IMR-90 (cell line): ENCODE measurements at regions not wholly inside any gene's neighbourhood (a gene's known extent, or its start where the extent isn't known, plus 50 kb on each side); places are given as distances from the start of the nearest gene placed in this dataset.

Experiments
- ATAC-seq: fragments of 200-7000 bp; cut with Tn5 transposase; 2 replicates; pipeline ENCODE4 v1.9.1; 2020; ENCODE audit warnings: low read depth, mild to moderate bottlenecking, moderate library complexity
- BruUV-seq: library from RNA; stranded (reverse); fragments of 400-500 nt; replicated peaks from 2 replicates; lab custom pipeline; 2021; lab: Mats Ljungman, UMichigan
- CTCF ChIA-PET: fragments of 300-600 bp; formaldehyde crosslinking; extraction: SDS; loops from one replicate; lab custom pipeline; 2021; ENCODE audit warnings: antibody characterized with exemption; lab: Yijun Ruan, JAX
- POLR2A ChIA-PET: fragments of 300-600 bp; sonication (Branson Sonifier 250); formaldehyde crosslinking; loops from one replicate; lab custom pipeline; 2022; ENCODE audit warnings: antibody characterized with exemption; ENCODE audit not compliant: unreplicated experiment; lab: Charles Lee
- DNase-seq: peaks from one replicate; pipeline ENCODE4 v3.0.0; 2013
- H2AFZ ChIP-seq: replicated peaks from 2 replicates; pipeline ENCODE3; 2013; ENCODE audit warnings: low read length, mild to moderate bottlenecking; ENCODE audit not compliant: poor library complexity
- H2AK5ac ChIP-seq: 2 replicates; pipeline ENCODE4 v1.6.1; 2013; ENCODE audit warnings: low read depth, low read length, inconsistent platforms
- H2AK9ac ChIP-seq: replicated peaks from 2 replicates; pipeline ENCODE3; 2013; ENCODE audit warnings: mild to moderate bottlenecking, low read depth, low read length, moderate library complexity; ENCODE audit not compliant: poor library complexity
- H2BK120ac ChIP-seq: 2 replicates; pipeline ENCODE4 v1.6.1; 2013; ENCODE audit warnings: low read depth, low read length, inconsistent platforms
- H2BK15ac ChIP-seq: 3 replicates; pipeline ENCODE4 v1.6.1; 2013; ENCODE audit warnings: low read depth, low read length, inconsistent platforms
- H2BK20ac ChIP-seq: 2 replicates; pipeline ENCODE4 v1.6.1; 2013; ENCODE audit warnings: low read depth, mild to moderate bottlenecking, inconsistent platforms, low read length, moderate library complexity
- H2BK5ac ChIP-seq: 2 replicates; pipeline ENCODE4 v1.6.1; 2013; ENCODE audit warnings: mild to moderate bottlenecking, low read depth, low read length, inconsistent platforms; ENCODE audit not compliant: poor library complexity, severe bottlenecking
- H3K14ac ChIP-seq: replicated peaks from 2 replicates; pipeline ENCODE4 v1.6.1; 2013; ENCODE audit warnings: low read depth, low read length, inconsistent platforms
- H3K18ac ChIP-seq: 2 replicates; pipeline ENCODE4 v1.6.1; 2013; ENCODE audit warnings: low read depth, low read length, control low read depth
- H3K23ac ChIP-seq: 2 replicates; pipeline ENCODE4 v1.6.1; 2013; ENCODE audit warnings: low read depth, low read length, inconsistent platforms
- H3K27ac ChIP-seq: 2 replicates; pipeline ENCODE4 v1.5.1; 2013; ENCODE audit warnings: mild to moderate bottlenecking, control low read depth, low read length; ENCODE audit not compliant: insufficient read depth
- H3K27me3 ChIP-seq: 2 replicates; pipeline ENCODE4 v1.6.1; 2013; ENCODE audit warnings: low read length; ENCODE audit not compliant: control insufficient read depth, insufficient read depth
- H3K36me3 ChIP-seq: 2 replicates; pipeline ENCODE4 v1.6.1; 2013; ENCODE audit warnings: low read length, mixed read lengths; ENCODE audit not compliant: control insufficient read depth, insufficient read depth
- H3K4ac ChIP-seq: 2 replicates; pipeline ENCODE4 v1.6.1; 2013; ENCODE audit warnings: low read depth, low read length, inconsistent platforms
- H3K4me1 ChIP-seq: 2 replicates; pipeline ENCODE4 v1.6.1; 2013; ENCODE audit warnings: low read length, mixed read lengths; ENCODE audit not compliant: control insufficient read depth, insufficient read depth
- H3K4me2 ChIP-seq: 2 replicates; pipeline ENCODE4 v1.6.1; 2013; ENCODE audit warnings: low read depth, mild to moderate bottlenecking, control low read depth, low read length, moderate library complexity
- H3K4me3 ChIP-seq: 2 replicates; pipeline ENCODE4 v1.5.1; 2013; ENCODE audit warnings: low read depth, mild to moderate bottlenecking, control low read depth, low read length, moderate library complexity; ENCODE audit not compliant: insufficient read depth
- H3K56ac ChIP-seq: 2 replicates; pipeline ENCODE4 v1.6.1; 2013; ENCODE audit warnings: low read length, inconsistent platforms; ENCODE audit not compliant: insufficient read depth; ENCODE audit errors: extremely low read depth
- H3K79me1 ChIP-seq, 2 experiments: 2 replicates each; pipeline ENCODE4 v1.6.1; 2013; ENCODE audit warnings: low read length in 2 of 2, inconsistent platforms in 1 of 2, low read depth in 1 of 2
- H3K9ac ChIP-seq: 2 replicates; pipeline ENCODE4 v1.6.1; 2013; ENCODE audit warnings: low read depth, low read length, control low read depth
- H3K9me1 ChIP-seq: 2 replicates; pipeline ENCODE4 v1.6.1; 2013; ENCODE audit warnings: low read length, inconsistent platforms; ENCODE audit not compliant: insufficient read depth
- H3K9me3 ChIP-seq: 2 replicates; pipeline ENCODE4 v1.6.1; 2013; ENCODE audit warnings: low read length; ENCODE audit not compliant: control insufficient read depth, insufficient read depth
- H4K20me1 ChIP-seq: 2 replicates; pipeline ENCODE4 v1.6.1; 2013; ENCODE audit warnings: low read length, inconsistent platforms; ENCODE audit not compliant: insufficient read depth
- H4K5ac ChIP-seq: 2 replicates; pipeline ENCODE4 v1.6.1; 2013; ENCODE audit warnings: mild to moderate bottlenecking, low read depth, low read length, control low read depth
- H4K8ac ChIP-seq, 2 experiments: 2 replicates each; pipeline ENCODE4 v1.6.1; 2013; ENCODE audit warnings: low read depth in 2 of 2, low read length in 2 of 2, control low read depth in 1 of 2, inconsistent platforms in 1 of 2
- H4K91ac ChIP-seq: 2 replicates; pipeline ENCODE4 v1.6.1; 2013; ENCODE audit warnings: low read depth, low read length, inconsistent platforms; ENCODE audit not compliant: insufficient read depth
- CTCF ChIP-seq: conservative IDR thresholded peaks from 2 replicates; pipeline ENCODE4 v1.5.1; 2012; ENCODE audit warnings: mild to moderate bottlenecking, low read depth, low read length, improper control_type of control experiment
- FOS ChIP-seq: fragments of 150-350 bp; IDR thresholded peaks from 2 replicates; pipeline ENCODE4 v1.6.1; 2016; ENCODE audit warnings: low read depth, low read length
- RFX5 ChIP-seq: IDR thresholded peaks from 2 replicates; pipeline ENCODE4 v1.8.0; 2012; ENCODE audit warnings: low read depth, mild to moderate bottlenecking, low read length, moderate library complexity
- SMC3 ChIP-seq: fragments of 150-350 bp; IDR thresholded peaks from 2 replicates; pipeline ENCODE4 v1.6.1; 2016; ENCODE audit warnings: low read depth, mild to moderate bottlenecking, antibody characterized with exemption, low read length, moderate library complexity
- WGBS, 2 experiments: methylation state at CpG; one replicate each; pipeline versions ENCODE4 v1.1.5 to v1.1.7; 2013; ENCODE audit warnings: missing lambda C conversion rate in 2 of 2; ENCODE audit not compliant: insufficient read length in 1 of 2; ENCODE audit errors: extremely low coverage in 2 of 2; 5-methylcytosine and 5-hydroxymethylcytosine counted together
- dilution Hi-C: fragments of 300-500 bp; cut with HindIII; formaldehyde crosslinking; loops from one replicate; pipeline ENCODE4 v1.14.3; 2018; ENCODE audit warnings: low sequenced_read_pairs; ENCODE audit not compliant: unreplicated experiment
- in situ Hi-C: fragments of 300-500 bp; cut with MboI; formaldehyde crosslinking; loops from 3 replicates; pipeline ENCODE4 v1.14.3; 2019; ENCODE audit warnings: low sequenced_read_pairs, inconsistent platforms, mixed read lengths
- intact Hi-C: fragments of 100-400 bp; cut with micrococcal nuclease; formaldehyde crosslinking; loops from 2 replicates; pipeline ENCODE4 v1.10.0; 2022

GRCh38 chr14:89565607-89566006, 148.6 kb upstream of the FOXN3 start:
- CTCF ChIA-PET: no interaction called here
- Histone ChIP-seq H2BK5ac (no peak overlapping the region), H4K8ac (no peak overlapping the region), H3K9me3 (no peaks in the 10 kb centered on the region), H2BK120ac (no peak overlapping the region), H2AFZ (no peak overlapping the region), H3K4me2 (no peak overlapping the region), H3K56ac (no peak overlapping the region), H3K23ac (no peak overlapping the region), H3K14ac (no peak overlapping the region), H3K18ac (no peak overlapping the region), H3K27ac (no peak overlapping the region), H3K4me3 (no peak overlapping the region), H3K4me1 (0 out of 2 replicates have a peak, but pooled peaks cover 2% of the 10 kb centered on the region), H4K91ac (no peak overlapping the region), H3K36me3 (peaks cover 7% of the 10 kb centered on the region), H3K9me1 (peaks cover 12% of the 10 kb centered on the region; the same call in 1 of the 2 replicates), H3K79me1 (peaks cover 28% of the 10 kb centered on the region in 2 experiments), H3K9ac (no peak overlapping the region), H2AK5ac (no peak overlapping the region), H4K20me1 (0 out of 2 replicates have a peak, but pooled peaks cover 2% of the 10 kb centered on the region), H2BK15ac (no peak overlapping the region), H2BK20ac (no peak overlapping the region), H4K5ac (no peak overlapping the region), H2AK9ac (no peak overlapping the region), H3K4ac (no peak overlapping the region), H3K27me3 (no peaks in the 10 kb centered on the region)
- BruUV-seq: no TSS peak
- POLR2A ChIA-PET: no interaction called here
- intact Hi-C loops (no loop called here), in situ Hi-C loops (no loop called here), dilution Hi-C loops (no loop called here)
- no peak for ATAC-seq
- no CpG with 5 or more reads among the region's 5 CpGs for whole genome bisulfite sequencing, 2 experiments
- no peak for DNase-seq
- TF ChIP-seq FOS (no peak), CTCF (no peak), SMC3 (no peak), RFX5 (no peak)
